Medulla oblongata (tissue), 1 donor: ENCODE measurements at regions not wholly inside any gene's neighbourhood (a gene's known extent, or its start where the extent isn't known, plus 50 kb on each side); places are given as distances from the start of the nearest gene placed in this dataset.
"Not testable (repeated sequence)": the region's sequence is repeated elsewhere in the genome, so short reads cannot be mapped to it uniquely, and the experiment has no call there.

ENCODE experiments used
- DNase-seq: peaks from one replicate; pipeline ENCODE4 v3.0.0-alpha.2; 2015; ENCODE audit errors: extremely low spot score

DNA sequence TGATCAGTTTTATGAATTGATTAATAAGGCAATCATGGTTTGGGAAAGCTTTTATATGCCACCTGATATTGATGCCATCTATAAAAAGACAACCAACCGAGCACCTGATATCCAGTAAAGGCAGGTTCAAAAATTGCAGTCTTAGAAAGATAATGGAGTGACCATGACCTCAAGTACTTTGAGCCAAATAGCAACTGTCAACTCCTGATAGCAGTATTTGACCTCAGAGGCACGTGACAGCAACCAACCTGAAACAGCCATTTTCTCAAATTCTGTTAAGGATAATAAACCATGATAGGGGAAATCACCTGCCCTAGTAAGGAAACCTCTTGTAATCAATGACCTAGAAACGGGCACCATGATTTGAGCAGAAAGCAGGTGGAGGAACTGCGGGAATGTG lies 77.1 kb upstream of the NFE2L3 start:
- no peak for DNase-seq

DNA sequence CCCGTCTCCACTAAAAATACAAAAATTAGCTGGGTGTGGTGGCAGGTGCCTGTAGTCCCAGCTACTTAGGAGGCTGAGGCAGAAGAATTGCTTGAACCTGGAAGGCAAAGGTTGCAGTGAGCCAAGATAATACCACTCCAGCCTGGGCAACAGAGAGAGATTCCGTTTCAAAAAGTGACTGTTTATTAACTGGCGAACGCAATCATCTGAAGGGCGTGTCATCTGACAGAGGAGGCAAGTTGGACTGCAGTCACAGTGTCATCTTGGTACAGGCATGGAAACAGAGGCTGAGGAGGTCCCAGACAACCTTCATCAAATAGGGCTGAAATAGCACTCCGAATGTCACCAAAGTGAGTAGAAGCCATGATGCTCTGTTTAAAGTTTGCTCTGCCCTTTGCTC lies 75.3 kb upstream of the NFE2L3 start:
- DNase-seq: no peak

GRCh38 chr7:26078437-26079336 lies 73.3 kb upstream of the NFE2L3 start:
- peak; percentile 81 for DNase-seq

- DNase-seq: no peak
Measured at GRCh38 chr7:26081638-26082037, 70.4 kb upstream of the NFE2L3 start.

DNA sequence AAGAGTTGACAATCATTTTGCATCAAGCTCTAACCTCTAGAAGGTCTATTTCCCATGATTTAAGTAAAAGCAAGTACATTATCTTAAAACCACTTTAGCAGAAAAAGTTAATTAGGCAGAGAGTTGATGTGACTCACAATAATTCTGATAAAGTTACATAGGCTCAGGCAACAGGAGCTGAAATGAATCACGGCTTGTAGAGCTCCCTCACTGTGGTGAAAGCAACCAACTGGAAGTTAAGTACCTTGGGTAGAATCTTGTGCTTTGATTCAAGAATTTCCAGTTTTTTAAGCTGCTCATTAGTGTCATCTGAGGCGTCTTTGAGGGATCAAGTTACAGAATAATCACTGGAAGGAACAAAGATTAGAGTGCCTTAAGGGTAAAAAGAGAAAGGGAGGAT lies 68.9 kb upstream of the NFE2L3 start:
- DNase-seq: no peak

- no peak for DNase-seq
Measured at GRCh38 chr7:26084418-26084817, 67.6 kb upstream of the NFE2L3 start.

DNA sequence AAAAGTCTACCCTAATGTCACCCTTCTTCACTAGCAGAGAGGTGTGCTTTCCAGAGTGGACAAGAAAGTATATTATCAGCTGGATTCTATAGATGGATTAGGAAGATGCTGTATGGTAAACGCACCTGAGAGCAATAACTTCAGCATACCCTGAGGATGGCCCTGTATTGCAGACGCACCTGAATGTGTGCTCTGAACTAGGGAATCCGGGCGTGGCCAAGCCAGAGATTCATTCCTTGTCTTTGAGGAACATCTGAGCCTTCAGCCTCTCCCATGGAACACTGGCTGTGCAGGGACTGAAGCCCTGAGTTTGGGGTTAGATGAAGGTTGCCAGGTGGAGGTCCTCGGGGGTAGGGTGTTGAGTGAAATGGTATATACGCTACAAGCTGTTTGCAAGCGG lies 66.2 kb upstream of the NFE2L3 start:
- DNase-seq: no peak

DNA sequence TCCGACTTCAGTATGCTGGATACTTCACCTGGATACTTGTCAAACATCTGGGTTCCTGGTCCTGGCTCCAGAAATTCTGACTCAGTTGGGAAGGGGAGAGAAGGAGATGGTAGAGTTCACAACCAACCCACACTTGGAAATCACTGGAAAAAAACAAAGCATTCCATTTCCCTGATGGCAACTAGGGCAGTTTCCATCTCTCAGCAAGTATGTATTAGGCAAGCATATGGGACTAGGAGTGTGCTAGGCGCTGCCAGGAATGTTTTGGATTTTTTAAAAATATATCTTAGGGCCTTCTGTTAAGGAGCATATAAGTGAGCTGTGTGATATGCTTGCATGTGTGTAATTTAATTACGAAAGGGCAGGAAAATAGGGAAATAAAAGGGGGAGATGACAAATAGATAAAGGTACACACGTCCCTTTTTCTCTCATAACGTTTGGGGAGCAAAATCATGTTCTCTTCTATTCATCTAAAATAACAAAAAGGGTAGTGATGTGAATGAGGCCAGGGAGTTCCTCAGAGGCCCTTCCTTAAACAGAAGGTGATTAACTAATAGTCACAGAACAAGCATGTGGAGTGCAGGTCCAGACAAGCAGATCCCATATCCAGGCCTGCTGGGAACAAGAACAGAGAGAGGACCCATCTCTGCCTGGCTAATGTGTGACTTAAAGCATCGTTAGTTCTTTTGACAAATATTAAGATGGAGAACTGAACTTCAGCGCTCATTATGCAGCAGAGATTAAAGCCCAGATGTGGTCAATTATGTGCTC lies 64.5 kb upstream of the NFE2L3 start:
- DNase-seq: no peak

DNA sequence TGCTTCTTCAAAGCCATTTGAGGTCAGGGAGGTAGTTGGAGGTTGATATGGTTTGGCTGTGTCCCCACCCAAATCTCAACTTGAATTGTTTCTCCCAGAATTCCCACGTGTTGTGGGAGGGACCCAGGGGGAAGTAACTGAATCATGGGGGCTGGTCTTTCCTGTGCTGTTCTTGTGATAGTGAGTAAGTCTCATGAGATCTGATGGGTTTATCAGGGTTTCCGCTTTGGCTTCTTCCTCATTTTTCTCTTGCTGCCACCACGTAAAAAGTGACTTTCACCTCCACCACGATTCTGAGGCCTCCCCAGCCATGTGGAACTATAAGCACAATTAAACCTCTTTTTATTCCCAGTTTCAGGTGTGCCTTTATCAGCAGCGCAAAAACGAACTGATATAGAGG lies 62.5 kb upstream of the NFE2L3 start:
- DNase-seq: not testable (repeated sequence)

GRCh38 chr7:26090927-26091519 lies 61.0 kb upstream of the NFE2L3 start:
- DNase-seq: peak; percentile 87

GRCh38 chr7:26091933-26092332 lies 60.1 kb upstream of the NFE2L3 start:
- DNase-seq: no peak

DNA sequence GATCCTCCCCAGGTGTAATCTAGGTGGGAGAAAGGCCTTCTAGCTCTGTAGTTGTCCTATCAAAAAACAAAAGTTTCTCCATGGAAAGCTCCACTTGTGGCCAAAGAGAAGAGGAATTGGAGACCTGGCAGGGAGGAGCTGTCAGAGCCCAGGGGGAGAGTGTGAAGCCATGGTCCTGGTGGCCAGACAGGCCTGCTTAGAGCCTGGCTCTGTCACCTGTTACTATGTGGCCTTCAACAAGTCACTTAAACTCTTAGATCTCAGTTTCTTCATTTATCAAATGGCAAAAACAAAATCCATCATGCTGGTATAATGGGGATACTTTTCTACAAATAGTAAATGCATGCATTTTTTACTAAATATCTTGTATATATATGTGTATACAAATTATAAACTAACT lies 59.0 kb upstream of the NFE2L3 start:
- DNase-seq: no peak

DNA sequence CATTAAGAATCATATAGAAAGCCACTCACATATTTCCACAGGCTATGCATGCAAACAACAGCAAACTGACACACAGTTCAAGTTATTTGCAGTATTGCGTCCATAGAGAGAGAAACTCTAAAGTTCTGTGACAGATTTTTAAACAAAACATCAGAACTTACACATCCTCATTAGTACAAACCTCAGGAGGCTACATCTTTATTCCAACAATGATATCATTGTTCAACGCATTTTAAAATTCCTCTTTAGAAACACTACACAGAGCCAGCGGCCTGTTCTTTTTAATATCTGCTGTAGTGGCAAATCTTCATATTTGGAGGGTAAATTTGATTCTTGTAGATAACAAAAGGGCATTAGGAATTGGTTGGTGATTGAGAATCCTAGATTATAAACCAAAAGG lies 55.9 kb upstream of the NFE2L3 start:
- no peak for DNase-seq

DNA sequence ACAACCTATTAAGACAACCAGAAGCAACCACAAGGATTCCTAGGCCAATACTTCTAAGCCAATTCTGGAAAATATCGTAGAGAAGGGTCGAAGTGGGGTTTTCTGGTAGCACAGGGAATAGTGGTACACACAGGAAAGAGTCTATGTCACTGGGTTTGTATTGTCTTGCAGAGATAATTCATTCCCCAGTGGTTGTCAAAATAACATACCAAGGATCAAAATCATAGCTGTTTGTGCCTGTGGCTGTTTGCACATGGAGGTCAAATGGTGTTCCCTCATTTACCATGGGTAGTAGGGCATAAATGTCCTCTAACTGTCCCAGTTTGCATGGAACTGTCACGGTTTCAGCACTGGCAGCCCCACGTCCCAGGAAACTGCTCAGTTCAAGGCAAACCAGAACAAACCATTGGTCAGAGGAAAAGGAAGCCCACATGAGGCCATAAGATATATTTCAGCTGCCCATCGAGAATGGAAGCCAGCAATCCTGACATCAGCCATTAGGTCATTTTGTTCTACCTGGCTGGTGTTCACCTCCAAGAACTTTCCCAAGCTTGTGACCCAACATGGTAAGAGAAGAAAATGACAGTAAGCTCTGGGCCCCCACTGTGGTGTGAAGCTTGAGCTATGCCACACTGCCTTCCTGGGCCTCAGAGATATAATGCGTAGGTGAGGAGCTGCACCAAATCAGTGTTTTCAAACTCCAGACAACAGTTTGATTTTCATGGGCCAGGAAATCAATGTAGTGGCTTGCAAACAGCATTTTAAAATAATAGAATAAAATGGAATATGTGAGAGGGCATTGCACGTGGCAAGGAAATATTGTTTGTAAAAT lies 53.9 kb upstream of the NFE2L3 start:
- no peak for DNase-seq

GRCh38 chr7:26099236-26099635 lies 52.8 kb upstream of the NFE2L3 start:
- DNase-seq: no peak

DNA sequence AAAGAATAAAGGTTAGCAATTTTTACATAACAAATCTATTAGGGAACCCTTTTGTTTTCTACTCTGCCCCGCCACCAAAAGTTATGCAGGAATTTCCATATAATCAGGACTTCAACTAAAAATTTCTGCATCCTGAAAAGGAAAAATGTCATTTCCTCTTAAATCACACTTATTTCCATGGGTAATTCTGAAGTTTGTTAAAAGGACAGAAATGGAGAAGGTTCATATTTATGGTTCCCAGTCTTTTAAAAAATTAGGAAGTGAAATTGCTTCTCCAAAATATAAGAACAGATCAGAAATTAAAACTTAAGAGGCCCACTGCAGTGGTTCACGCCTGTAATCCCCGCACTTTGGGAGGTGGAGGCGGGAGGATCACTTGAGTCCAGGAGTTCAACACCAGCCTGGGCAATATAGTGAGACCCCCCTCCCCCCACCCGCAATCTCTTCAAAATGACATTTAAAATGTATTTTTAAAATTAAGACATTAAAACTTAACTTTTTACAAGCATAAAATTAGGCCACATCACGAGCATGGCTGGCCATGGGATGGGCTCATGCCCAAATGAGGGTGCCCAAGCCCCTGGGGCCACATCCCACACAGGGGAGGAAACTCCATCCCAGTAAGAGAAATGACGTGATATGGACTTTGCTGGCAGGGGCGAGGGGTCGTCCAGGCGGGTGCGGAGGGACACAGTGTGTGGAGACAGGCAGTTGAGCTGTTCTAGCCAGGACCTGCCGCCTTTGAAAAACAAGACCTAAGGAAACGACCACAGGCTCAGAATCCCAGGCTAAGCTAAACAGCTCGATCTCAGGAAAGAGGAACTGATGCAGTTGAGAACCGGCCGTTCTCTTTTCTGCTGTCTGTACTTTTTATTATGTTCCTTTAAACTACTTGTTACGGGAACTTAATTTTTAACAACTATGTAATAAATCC lies 51.3 kb upstream of the NFE2L3 start:
- DNase-seq: no peak

- DNase-seq: no peak
Measured at GRCh38 chr7:26101361-26102151, 50.4 kb upstream of the NFE2L3 start.

DNA sequence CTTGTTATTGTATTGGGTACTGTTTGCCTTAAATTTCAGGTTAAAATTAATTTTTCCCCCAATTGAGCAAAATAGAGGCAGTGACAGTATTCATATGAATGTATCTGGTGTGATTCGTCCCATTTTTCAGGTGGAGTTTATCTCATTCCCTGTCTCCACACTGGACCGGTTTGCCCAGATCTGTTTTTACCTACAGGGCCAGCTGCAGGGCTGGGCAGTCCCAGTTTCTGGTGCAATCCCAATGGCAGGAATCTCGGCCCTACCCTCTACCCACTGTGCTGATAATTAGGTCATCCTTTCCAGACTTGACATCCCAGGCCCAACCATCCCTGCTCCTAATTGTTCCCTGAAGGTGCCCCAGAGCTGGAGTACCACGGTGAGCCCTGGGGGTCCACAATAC lies 49.8 kb upstream of the NFE2L3 start:
- no peak for DNase-seq
